HCT116 (cell line): ENCODE measurements at regions not wholly inside any gene's neighbourhood (a gene's known extent, or its start where the extent isn't known, plus 50 kb on each side); places are given as distances from the start of the nearest gene placed in this dataset.

Source experiments
- ATAC-seq: fragments of 200-7000 bp; cut with Tn5 transposase; 2 replicates; pipeline ENCODE4 v1.9.1; 2020; ENCODE audit warnings: mild to moderate bottlenecking, moderate library complexity
- BruUV-seq: library from RNA; stranded (reverse); fragments of 400-500 nt; replicated peaks from 2 replicates; lab custom pipeline; 2021; lab: Mats Ljungman, UMichigan
- CTCF ChIA-PET: fragments of 300-600 bp; sonication (Branson Sonifier 250); formaldehyde crosslinking; loops from one replicate; lab custom pipeline; 2021; ENCODE audit warnings: antibody characterized with exemption; lab: Charles Lee
- POLR2A ChIA-PET: fragments of 300-600, 350-600 bp; sonication (Branson Sonifier 250); formaldehyde crosslinking; loops from one replicate; lab custom pipeline; 2021; ENCODE audit warnings: antibody characterized with exemption; lab: Charles Lee
- RAD21 ChIA-PET, 2 experiments: fragments of 300-600 bp; sonication (Branson Sonifier 250); formaldehyde crosslinking; loops; one replicate each; lab custom pipeline; 2023; ENCODE audit warnings: low total read pairs in 2 of 2; ENCODE audit not compliant: uncharacterized antibody in 2 of 2, unreplicated experiment in 2 of 2, low non-redundant PET in 1 of 2; lab: Charles Lee
- DNase-seq: peaks from one replicate; pipeline ENCODE4 v3.0.0-alpha.2; 2010; ENCODE audit warnings: low read depth, low spot score
- H2AFZ ChIP-seq: fragments of 200-600 bp; shearing (Covaris generic), sonication (generic); 2 replicates; pipeline ENCODE4 v1.6.1; 2017; ENCODE audit warnings: low read depth, mixed run types, mixed read lengths, antibody characterized with exemption, low read length; ENCODE audit not compliant: poor library complexity, severe bottlenecking
- H3K27ac ChIP-seq: 2 replicates; pipeline ENCODE4 v1.5.1; 2012; ENCODE audit warnings: low read depth, low read length
- H3K27me3 ChIP-seq: fragments of 200-600 bp; sonication (generic); 2 replicates; pipeline ENCODE4 v1.6.1; 2016; ENCODE audit warnings: mixed run types, low read length, mixed read lengths; ENCODE audit not compliant: insufficient read depth
- H3K36me3 ChIP-seq, 2 experiments: fragments of 200-500 bp in 1 of 2; fragments of 200-600 bp in 1 of 2; sonication (Bioruptor generic) in 1 of 2; sonication (generic) in 1 of 2; 2 replicates each; pipeline versions ENCODE4 v1.5.1 to v1.6.1; 2014 to 2016; ENCODE audit warnings: low read length in 2 of 2, inconsistent platforms in 1 of 2, mixed read lengths in 1 of 2, mixed run types in 1 of 2; ENCODE audit not compliant: insufficient read depth in 2 of 2, control insufficient read depth in 1 of 2
- H3K4me1 ChIP-seq, 2 experiments: fragments of 200-600 bp in 1 of 2; sonication (generic) in 1 of 2; 2 replicates each; pipeline versions ENCODE4 v1.5.1 to v1.6.1; 2012 to 2017; ENCODE audit warnings: low read length in 2 of 2, inconsistent platforms in 1 of 2, mild to moderate bottlenecking in 1 of 2, mixed read lengths in 1 of 2, mixed run types in 1 of 2, moderate library complexity in 1 of 2; ENCODE audit not compliant: insufficient read depth in 2 of 2, control insufficient read depth in 1 of 2
- H3K4me2 ChIP-seq: fragments of 200-600 bp; sonication (generic); 2 replicates; pipeline ENCODE4 v1.6.1; 2017; ENCODE audit warnings: mixed run types, low read length, mixed read lengths
- H3K4me3 ChIP-seq, 2 experiments: fragments of 200-600 bp in 1 of 2; sonication (generic) in 1 of 2; replicated peaks in 1 of 2; 2 replicates each; pipeline ENCODE4 v1.5.1; 2011 to 2016; ENCODE audit warnings: low read length in 2 of 2, control low read depth in 1 of 2, low read depth in 1 of 2, mild to moderate bottlenecking in 1 of 2, mixed read lengths in 1 of 2, mixed run types in 1 of 2
- H3K79me2 ChIP-seq: fragments of 200-600 bp; sonication (generic); 2 replicates; pipeline ENCODE4 v1.6.1; 2017; ENCODE audit warnings: mild to moderate bottlenecking, mixed run types, low read length, moderate library complexity, mixed read lengths; ENCODE audit not compliant: insufficient read depth
- H3K9ac ChIP-seq: fragments of 200-600 bp; sonication (generic); 2 replicates; pipeline ENCODE4 v1.6.1; 2016; ENCODE audit warnings: low read length, mixed read lengths
- H3K9me2 ChIP-seq: fragments of 200-600 bp; sonication (generic), shearing (Covaris generic); 2 replicates; pipeline ENCODE4 v1.6.1; 2017; ENCODE audit warnings: mixed run types, mild to moderate bottlenecking, moderate library complexity; ENCODE audit not compliant: insufficient read depth
- H3K9me3 ChIP-seq, 2 experiments: fragments of 200-500 bp in 1 of 2; fragments of 200-600 bp in 1 of 2; sonication (Bioruptor generic) in 1 of 2; sonication (generic) in 1 of 2; 2 replicates each; pipeline ENCODE4 v1.6.1; 2014 to 2017; ENCODE audit warnings: low read length in 2 of 2, mixed read lengths in 2 of 2, inconsistent platforms in 1 of 2, low read depth in 1 of 2, mild to moderate bottlenecking in 1 of 2, mixed run types in 1 of 2, moderate library complexity in 1 of 2; ENCODE audit not compliant: control insufficient read depth in 1 of 2, insufficient read depth in 1 of 2
- H4K20me1 ChIP-seq: fragments of 200-600 bp; sonication (generic), shearing (Covaris generic); 2 replicates; pipeline ENCODE4 v1.6.1; 2017; ENCODE audit warnings: mixed run types, mild to moderate bottlenecking, moderate library complexity; ENCODE audit not compliant: insufficient read depth
- CBX3 ChIP-seq: IDR thresholded peaks from 2 replicates; pipeline ENCODE4 v1.6.1; 2012; ENCODE audit warnings: low read depth
- CEBPB ChIP-seq: IDR thresholded peaks from 2 replicates; pipeline ENCODE4 v1.6.1; 2012; ENCODE audit warnings: low read depth
- EGR1 ChIP-seq: IDR thresholded peaks from 2 replicates; pipeline ENCODE4 v1.6.1; 2012; ENCODE audit warnings: low read depth
- JUND ChIP-seq: IDR thresholded peaks from 2 replicates; pipeline ENCODE4 v1.6.1; 2012
- POLR2AphosphoS5 ChIP-seq: IDR thresholded peaks from 2 replicates; pipeline ENCODE4 v1.6.1; 2011; ENCODE audit warnings: mild to moderate bottlenecking, low read depth, low read length, moderate library complexity
- SP1 ChIP-seq: IDR thresholded peaks from 2 replicates; pipeline ENCODE4 v1.6.1; 2012; ENCODE audit warnings: low read depth
- SRF ChIP-seq: IDR thresholded peaks from 2 replicates; pipeline ENCODE4 v1.6.1; 2012; ENCODE audit warnings: low read depth
- TCF7L2 ChIP-seq: IDR thresholded peaks from 2 replicates; pipeline ENCODE4 v1.7.0; 2011; ENCODE audit warnings: borderline replicate concordance, inconsistent platforms; ENCODE audit not compliant: insufficient read depth, insufficient read length; ENCODE audit errors: extremely low read depth
- intact Hi-C: fragments of 100-400 bp; cut with micrococcal nuclease; formaldehyde crosslinking; loops from 2 replicates; pipeline ENCODE4 v1.10.0; 2022

- no TSS peak for BruUV-seq
- H3K9me3 ChIP-seq, result no peaks in the 10 kb centered on the region
- ChIA-PET CTCF (no interaction called here), RAD21 (no interaction called here), POLR2A (no interaction called here)
- H3K9ac ChIP-seq, result no peak overlapping the region
- no peaks in the 10 kb centered on the region for H4K20me1 ChIP-seq
- H3K4me3 ChIP-seq, result no peak overlapping the region
- H3K4me1 ChIP-seq, result no peaks in the 10 kb centered on the region
- no peaks in the 10 kb centered on the region for H3K36me3 ChIP-seq
- ATAC-seq, result no peak
- no peak overlapping the region for H2AFZ ChIP-seq
- H3K79me2 ChIP-seq, result no peaks in the 10 kb centered on the region
- intact Hi-C loops, result no loop called here
- H3K9me2 ChIP-seq, result no peaks in the 10 kb centered on the region
- H3K4me2 ChIP-seq, result no peak overlapping the region
- TF ChIP-seq CBX3, result no peak
- no peak for TF ChIP-seq SRF
- TF ChIP-seq POLR2AphosphoS5, result no peak
- TF ChIP-seq SP1, result no peak
- no peak for TF ChIP-seq EGR1
- H3K27me3 ChIP-seq, result peaks cover 15% of the 10 kb centered on the region; the same call in 1 of the 2 replicates
- H3K27ac ChIP-seq, result no peak overlapping the region
- DNase-seq, result no peak
Observed at GRCh38 chr18:78805840-78806239, 173.8 kb upstream of the SALL3 start.

- TF ChIP-seq TCF7L2 (no peak), CEBPB (no peak), JUND (no peak)
- TF ChIP-seq, all 23 proteins: peak for 0
- RAD21 ChIA-PET, result no interaction called here
- DNase-seq (no peak), ATAC-seq (no peak)
- Histone ChIP-seq H3K36me3 (no peaks in the 10 kb centered on the region), H3K4me1 (no peaks in the 10 kb centered on the region), H3K27ac (no peak overlapping the region), H3K9me2 (no peaks in the 10 kb centered on the region), H3K27me3 (peaks cover 11% of the 10 kb centered on the region; the same call in 1 of the 2 replicates), H3K9me3 (no peaks in the 10 kb centered on the region), H3K4me3 (no peak overlapping the region), H4K20me1 (no peaks in the 10 kb centered on the region), H2AFZ (no peak overlapping the region), H3K79me2 (no peaks in the 10 kb centered on the region), H3K9ac (no peak overlapping the region), H3K4me2 (no peak overlapping the region)
- intact Hi-C loops, result no loop called here
- POLR2A ChIA-PET, result no interaction called here
- no TSS peak for BruUV-seq
- CTCF ChIA-PET, result no interaction called here
Observed at GRCh38 chr18:78807668-78808067, 171.9 kb upstream of the SALL3 start.
